ENCODE measurements at regions not wholly inside any gene's neighbourhood (a gene's known extent, or its start where the extent isn't known, plus 50 kb on each side); places are given as distances from the start of the nearest gene placed in this dataset.

- no peak for TF ChIP-seq EZH2 (IDR thresholded peaks at IDR 0.05; ENCODE audit: low read length)
- no peak for TF ChIP-seq CTCF (optimal IDR thresholded peaks at IDR 0.05 in 1 of 3, IDR thresholded peaks at IDR 0.05 in 1 of 3, conservative IDR thresholded peaks at IDR 0.05 in 1 of 3; ENCODE audit: extremely low read depth in 1 of 3, insufficient read depth in 2 of 3, low read length in 3 of 3)
These were observed 135.0 kb upstream of the OTX2 start for GRCh38 chr14:56945291-56945690.

GRCh38 chr14:56944397-56944796 is 134.1 kb upstream of the OTX2 start:
- H3K9me1 ChIP-seq (ENCODE audit: control insufficient read depth, extremely low read depth, insufficient read depth, low read length): no peaks in the 10 kb centered on the region
- H3K4me1 ChIP-seq (ENCODE audit: control insufficient read depth, extremely low read depth, insufficient read depth, low read length): no peaks in the 10 kb centered on the region
- no peak overlapping the region for H3K9ac ChIP-seq (ENCODE audit: control insufficient read depth, extremely low read depth, insufficient read depth, low read length)
- no peak overlapping the region for H3K4me3 ChIP-seq (ENCODE audit: control insufficient read depth in 2 of 3, extremely low read depth in 1 of 3, insufficient read depth in 2 of 3, low read depth in 1 of 3, low read length in 3 of 3)
- no peaks in the 10 kb centered on the region for H3K36me3 ChIP-seq (ENCODE audit: control insufficient read depth in 2 of 2, extremely low read depth in 1 of 2, insufficient read depth in 2 of 2, low read length in 2 of 2)
- H2AFZ ChIP-seq (ENCODE audit: control insufficient read depth, low read length): no peak overlapping the region
- no peak for DNase-seq (ENCODE audit: low read depth, low spot score)
- H3K9me3 ChIP-seq (ENCODE audit: control insufficient read depth, low read depth, low read length): no peaks in the 10 kb centered on the region
- TF ChIP-seq CTCF (optimal IDR thresholded peaks at IDR 0.05 in 1 of 3, IDR thresholded peaks at IDR 0.05 in 1 of 3, conservative IDR thresholded peaks at IDR 0.05 in 1 of 3; ENCODE audit: extremely low read depth in 1 of 3, insufficient read depth in 2 of 3, low read length in 3 of 3) (no peak), EZH2 (IDR thresholded peaks at IDR 0.05; ENCODE audit: low read length) (no peak)
- H3K4me2 ChIP-seq (ENCODE audit: control insufficient read depth, extremely low read depth, insufficient read depth, low read depth, low read length): no peak overlapping the region
- FAIRE-seq: no peak
- no peaks in the 10 kb centered on the region for H3K27me3 ChIP-seq (ENCODE audit: control insufficient read depth, extremely low read depth, insufficient read depth, low read length)
- H3K27ac ChIP-seq (ENCODE audit: control insufficient read depth, insufficient read depth, low read length): no peak overlapping the region
- dilution Hi-C loops (cut with MboI; ENCODE audit: extremely low pct_ligation_motif_present, low sequenced_read_pairs): no loop called here
- H3K79me2 ChIP-seq (ENCODE audit: control insufficient read depth, insufficient read depth, low read length): no peaks in the 10 kb centered on the region
- no peaks in the 10 kb centered on the region for H4K20me1 ChIP-seq (ENCODE audit: control insufficient read depth, extremely low read depth, insufficient read depth, low read length)

More at GRCh38 chr14:56945291-56945690, 135.0 kb upstream of the OTX2 start:
- Histone ChIP-seq H4K20me1 (ENCODE audit: control insufficient read depth, extremely low read depth, insufficient read depth, low read length) (no peaks in the 10 kb centered on the region), H3K27ac (ENCODE audit: control insufficient read depth, insufficient read depth, low read length) (no peak overlapping the region), H3K4me1 (ENCODE audit: control insufficient read depth, extremely low read depth, insufficient read depth, low read length) (no peaks in the 10 kb centered on the region), H3K36me3 (ENCODE audit: control insufficient read depth in 2 of 2, extremely low read depth in 1 of 2, insufficient read depth in 2 of 2, low read length in 2 of 2) (no peaks in the 10 kb centered on the region), H3K9ac (ENCODE audit: control insufficient read depth, extremely low read depth, insufficient read depth, low read length) (no peak overlapping the region), H3K4me3 (ENCODE audit: control insufficient read depth in 2 of 3, extremely low read depth in 1 of 3, insufficient read depth in 2 of 3, low read depth in 1 of 3, low read length in 3 of 3) (no peak overlapping the region), H3K9me1 (ENCODE audit: control insufficient read depth, extremely low read depth, insufficient read depth, low read length) (no peaks in the 10 kb centered on the region), H3K79me2 (ENCODE audit: control insufficient read depth, insufficient read depth, low read length) (no peaks in the 10 kb centered on the region), H3K4me2 (ENCODE audit: control insufficient read depth, extremely low read depth, insufficient read depth, low read depth, low read length) (no peak overlapping the region), H3K9me3 (ENCODE audit: control insufficient read depth, low read depth, low read length) (no peaks in the 10 kb centered on the region), H2AFZ (ENCODE audit: control insufficient read depth, low read length) (no peak overlapping the region), H3K27me3 (ENCODE audit: control insufficient read depth, extremely low read depth, insufficient read depth, low read length) (no peaks in the 10 kb centered on the region)
- FAIRE-seq (no peak), DNase-seq (ENCODE audit: low read depth, low spot score) (no peak)
- dilution Hi-C loops (cut with MboI; ENCODE audit: extremely low pct_ligation_motif_present, low sequenced_read_pairs): no loop called here

All from keratinocyte (primary cell).